ENCODE measurements at regions not wholly inside any gene's neighbourhood (a gene's known extent, or its start where the extent isn't known, plus 50 kb on each side); places are given as distances from the start of the nearest gene placed in this dataset.

- TF ChIP-seq POLR2A (IDR thresholded peaks at IDR 0.05), result no peak
- no peak for TF ChIP-seq CTCF (IDR thresholded peaks at IDR 0.05)
Measured at GRCh38 chr10:35768011-35768410, 125.9 kb upstream of the FZD8 start.

Measured in Peyer's patch (tissue), 4 donors.